HG03575 (cell line): ENCODE measurements at regions not wholly inside any gene's neighbourhood (a gene's known extent, or its start where the extent isn't known, plus 50 kb on each side); places are given as distances from the start of the nearest gene placed in this dataset.

Source experiments
- ATAC-seq: cut with Tn5 transposase; IDR thresholded peaks from one replicate; pipeline ENCODE4 v1.9.1; 2021; ENCODE audit not compliant: unreplicated experiment, insufficient number of reproducible peaks, low FRiP score; ENCODE audit errors: extremely low read depth

DNA sequence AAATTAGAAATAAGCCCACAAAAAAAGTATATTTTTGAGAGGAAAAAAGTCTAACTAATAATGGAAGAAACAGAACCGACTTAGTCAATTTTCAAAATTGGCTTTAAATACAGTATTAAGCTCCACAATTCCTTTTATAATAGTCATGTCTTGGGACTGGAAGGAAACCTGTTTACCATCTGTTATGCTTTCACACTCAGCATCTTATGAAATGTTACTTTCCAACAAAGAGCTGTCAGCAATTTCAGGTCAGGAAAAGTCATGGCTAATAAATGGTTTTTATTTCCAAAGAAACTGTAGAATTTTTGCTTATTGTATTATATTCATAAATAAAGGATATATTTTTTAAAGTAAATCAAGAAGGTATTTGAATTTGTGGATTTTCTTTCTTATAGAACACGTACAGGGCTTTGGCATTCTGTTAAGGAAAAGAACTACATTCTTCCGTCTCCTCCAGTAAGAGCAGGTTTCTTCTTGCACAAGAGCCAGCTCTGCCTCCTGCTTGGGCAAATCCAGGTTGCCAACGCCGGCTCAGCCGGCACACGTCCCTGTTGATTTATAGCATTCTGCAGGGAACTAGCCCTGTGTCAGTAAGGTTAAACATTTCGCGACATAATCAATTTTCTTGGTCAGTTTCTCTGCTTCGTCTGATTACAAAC is 52.9 kb upstream of the GPR12 start:
- no peak for ATAC-seq

GRCh38 chr13:26811581-26811980 is 51.0 kb upstream of the GPR12 start:
- ATAC-seq = no peak
